NCI-H2227 (cell line): ENCODE measurements at regions not wholly inside any gene's neighbourhood (a gene's known extent, or its start where the extent isn't known, plus 50 kb on each side); places are given as distances from the start of the nearest gene placed in this dataset.
"Not testable (repeated sequence)": the region's sequence is repeated elsewhere in the genome, so short reads cannot be mapped to it uniquely, and the experiment has no call there.

Experiments used
- DNase-seq: peaks from one replicate; lab custom pipeline; 2025; ENCODE audit not compliant: unreplicated experiment; lab: John Stamatoyannopoulos, UW

DNA sequence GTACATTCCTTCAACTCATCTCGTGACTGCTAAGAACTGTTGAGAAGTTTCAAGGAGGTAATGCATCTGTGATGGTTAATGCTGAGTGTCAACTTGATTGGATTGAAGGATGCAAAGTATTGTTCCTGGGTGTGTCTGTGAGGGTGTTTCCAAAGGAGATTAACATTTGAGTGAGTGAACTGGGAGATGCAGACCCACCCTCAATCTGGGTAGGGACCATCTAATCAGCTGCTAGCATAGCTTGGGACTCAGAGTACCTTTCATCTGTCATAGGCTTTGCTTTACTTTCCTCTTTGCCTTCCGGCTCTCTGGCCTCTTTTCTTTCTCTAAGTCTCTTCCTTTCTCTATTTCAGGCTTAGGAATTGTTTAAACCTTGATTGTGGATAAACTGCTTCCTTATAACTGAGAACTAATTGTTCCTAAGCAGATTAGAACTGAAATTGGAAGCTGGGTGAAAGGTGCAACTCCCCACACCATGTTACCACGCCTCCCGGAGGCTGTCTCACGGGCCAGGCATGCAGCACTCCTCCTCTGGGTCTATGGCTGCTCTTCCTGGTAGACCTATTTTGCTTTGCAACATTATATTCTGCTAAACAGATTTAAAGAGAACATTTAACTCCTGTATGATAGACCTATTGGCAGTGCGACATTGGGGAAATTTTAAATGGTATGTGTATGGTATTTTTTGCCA is 298.2 kb downstream of the CCSER2 start:
- DNase-seq, result no peak

DNA sequence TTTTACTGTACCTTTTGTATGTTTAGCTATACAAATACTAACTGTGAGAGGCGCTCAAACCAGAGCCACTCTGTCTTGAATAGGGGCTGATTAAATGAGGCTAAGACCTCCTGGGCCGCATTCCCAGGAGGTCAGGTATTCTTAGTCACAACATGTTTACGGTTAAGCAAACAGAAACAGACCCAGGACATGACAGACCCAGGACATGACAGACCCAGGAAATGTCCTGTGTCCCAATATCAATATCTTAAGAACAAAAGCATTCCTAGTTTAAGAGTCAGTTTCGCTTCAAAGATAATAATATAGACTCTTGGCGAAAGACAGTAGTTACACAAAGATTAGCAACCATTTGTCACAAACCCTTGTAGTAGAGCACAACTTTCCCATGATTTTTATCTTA is 304.5 kb downstream of the CCSER2 start:
- DNase-seq, result no peak

GRCh38 chr10:84634636-84635035 is 306.2 kb downstream of the CCSER2 start:
- DNase-seq, result no peak

DNA sequence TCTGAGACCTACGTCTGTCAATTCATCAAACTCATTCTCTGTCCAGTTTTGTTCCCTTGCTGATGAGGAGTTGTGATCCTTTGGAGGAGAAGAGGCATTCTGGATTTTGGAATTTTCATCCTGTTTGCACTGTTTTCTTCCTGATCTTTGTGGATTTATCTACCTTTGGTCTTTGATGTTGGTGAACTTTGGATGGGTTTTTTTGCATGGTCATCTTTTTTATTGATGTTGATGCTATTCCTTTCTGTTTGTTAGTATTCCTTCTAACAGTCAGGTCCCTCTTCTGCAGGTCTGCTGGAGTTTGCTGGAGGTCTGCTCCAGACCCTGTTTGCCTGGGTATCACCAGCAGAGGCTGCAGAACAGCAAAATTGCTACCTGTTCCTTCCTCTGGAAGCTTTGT is 322.2 kb downstream of the CCSER2 start:
- not testable (repeated sequence) for DNase-seq

GRCh38 chr10:84654671-84655070 is 326.3 kb downstream of the CCSER2 start:
- no peak for DNase-seq

- no peak for DNase-seq
Observed at GRCh38 chr10:84659027-84659426, 330.6 kb downstream of the CCSER2 start.

- DNase-seq, result no peak
Observed at GRCh38 chr10:84659497-84660439, 331.4 kb downstream of the CCSER2 start.

GRCh38 chr10:84660450-84661159 is 332.2 kb downstream of the CCSER2 start:
- no peak for DNase-seq

GRCh38 chr10:84665211-84665610 is 336.8 kb downstream of the CCSER2 start:
- DNase-seq, result no peak

DNA sequence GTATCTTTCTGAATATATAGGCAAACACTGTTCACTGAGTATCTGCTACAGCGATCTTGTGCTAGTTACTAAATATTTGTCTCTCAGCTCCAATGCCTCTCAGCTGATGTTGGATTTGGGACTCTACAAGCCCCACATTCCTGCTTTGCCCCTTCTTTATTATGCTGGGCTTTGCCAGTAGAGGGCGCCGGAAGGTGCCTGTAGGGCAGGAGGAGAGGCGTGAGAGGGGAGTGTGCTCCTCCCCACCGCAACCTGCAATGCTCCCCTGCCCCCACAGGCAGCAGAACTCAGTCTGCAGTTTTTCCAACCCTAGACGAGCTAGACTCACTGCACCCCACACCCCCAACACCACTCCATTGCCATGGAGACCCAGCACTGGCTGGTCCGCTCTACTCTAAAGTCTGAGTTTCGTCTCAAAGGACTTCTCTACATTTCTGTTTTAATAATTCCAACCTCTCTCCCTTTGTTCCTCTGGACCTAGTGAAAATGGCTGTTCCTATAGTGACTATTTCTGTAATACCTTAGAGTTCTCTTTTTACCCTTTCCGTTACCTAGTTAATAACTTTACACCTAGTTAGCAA is 337.6 kb downstream of the CCSER2 start:
- DNase-seq, result no peak

DNA sequence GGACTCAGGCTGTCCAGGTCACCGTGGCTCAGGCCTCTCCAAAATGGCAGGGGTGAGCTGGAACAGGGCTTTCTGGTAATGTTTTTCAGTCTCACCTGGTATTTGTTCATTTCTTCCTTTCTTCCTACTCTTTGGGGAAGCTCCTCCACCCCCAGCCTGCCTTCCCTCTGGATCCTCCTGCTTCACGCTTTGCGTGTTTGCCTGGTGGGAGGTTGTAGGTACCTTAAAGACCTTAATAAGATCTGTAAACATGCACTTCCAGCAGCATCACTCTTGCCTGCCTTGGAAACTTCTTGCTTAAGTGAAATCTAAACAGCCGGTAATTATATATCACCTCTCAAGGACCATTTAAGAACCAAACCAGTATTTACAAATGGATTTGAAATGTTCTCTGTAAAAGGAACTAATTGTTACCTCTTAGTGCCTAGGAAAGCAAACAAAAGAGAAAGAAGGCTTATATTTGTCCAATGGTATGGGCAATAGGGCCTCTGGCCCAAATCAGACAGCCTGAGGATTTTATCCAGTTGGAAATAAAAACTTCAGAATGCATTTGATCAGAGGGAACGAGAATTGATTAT is 339.9 kb downstream of the CCSER2 start:
- DNase-seq, result peak; percentile 76

GRCh38 chr10:84675060-84675459 is 346.7 kb downstream of the CCSER2 start:
- DNase-seq, result no peak

GRCh38 chr10:84676536-84676935 is 348.1 kb downstream of the CCSER2 start:
- DNase-seq, result no peak

- DNase-seq, result no peak
Observed at GRCh38 chr10:84681781-84682180, 353.4 kb downstream of the CCSER2 start.

DNA sequence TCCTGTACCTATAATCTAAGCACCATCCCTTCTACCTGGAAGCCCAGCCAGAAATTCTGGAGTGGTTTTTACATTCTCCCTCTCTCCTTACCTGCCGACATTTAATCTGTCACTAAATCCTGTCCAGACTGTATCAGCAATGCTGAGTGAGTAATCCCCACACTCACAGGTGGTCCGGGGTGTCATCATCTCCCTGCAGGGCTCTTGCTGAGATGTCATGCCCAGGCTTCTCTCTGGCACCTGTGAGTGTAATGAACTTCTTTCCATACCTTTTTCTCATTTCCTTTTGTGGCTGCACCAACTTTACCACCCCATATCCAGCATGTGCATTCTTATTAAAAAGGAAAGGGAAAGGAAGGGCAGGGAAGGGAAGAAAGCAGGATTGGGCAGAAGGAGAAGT is 355.2 kb downstream of the CCSER2 start:
- no peak for DNase-seq

GRCh38 chr10:84683980-84684740 is 355.8 kb downstream of the CCSER2 start:
- DNase-seq, result no peak

DNA sequence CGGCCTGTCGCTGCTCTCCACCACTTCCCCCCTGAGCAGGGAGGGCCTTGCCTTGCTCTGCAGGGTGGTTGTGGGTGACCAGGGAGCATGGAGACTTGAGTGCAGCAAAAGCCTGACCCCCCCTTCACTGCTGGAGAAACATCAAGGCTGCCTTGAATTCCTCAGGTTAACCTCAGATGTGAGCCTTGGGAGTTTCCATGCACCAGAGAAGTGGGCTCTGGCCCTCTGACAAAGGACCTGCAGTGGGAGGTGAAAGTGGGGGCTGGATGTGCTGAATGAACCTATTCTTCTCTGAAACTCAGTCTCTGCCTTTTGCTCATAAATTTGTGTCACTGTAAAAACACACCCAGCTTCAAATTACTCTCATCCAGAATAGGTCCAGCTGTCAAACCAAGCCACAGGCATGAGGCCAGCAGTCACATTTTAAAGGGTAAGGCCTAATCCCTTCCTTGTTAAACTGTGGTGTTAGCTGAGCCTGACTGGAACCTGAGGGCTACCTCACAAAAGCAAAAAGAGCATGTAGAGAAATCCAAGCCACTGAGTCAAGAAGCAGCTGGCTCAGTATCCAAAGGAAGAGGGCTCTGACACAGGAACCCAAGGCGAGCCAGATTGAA is 356.8 kb downstream of the CCSER2 start:
- no peak for DNase-seq

DNA sequence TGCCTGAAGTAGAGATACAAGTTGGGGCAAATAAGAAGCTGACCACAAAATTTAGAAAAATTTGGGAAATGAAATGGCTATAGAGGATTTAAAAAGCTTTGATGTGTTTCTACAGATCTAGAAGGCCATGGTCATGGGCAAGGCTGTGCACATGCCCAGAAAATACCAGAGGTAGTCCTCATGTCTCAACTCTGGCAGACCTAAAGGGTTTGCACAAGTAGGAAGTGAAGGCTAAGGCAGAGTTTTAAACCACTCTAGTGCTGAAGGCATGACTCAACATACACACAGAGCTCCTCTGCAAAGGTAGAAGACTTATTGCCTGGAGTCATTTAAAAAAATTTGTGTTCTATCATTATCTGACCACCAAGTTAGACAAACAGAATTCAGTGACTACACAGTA is 364.6 kb downstream of the CCSER2 start:
- DNase-seq, result no peak

- DNase-seq, result no peak
Observed at GRCh38 chr10:84695902-84696301, 367.5 kb downstream of the CCSER2 start.

GRCh38 chr10:84696610-84697009 is 368.2 kb downstream of the CCSER2 start:
- no peak for DNase-seq
